ENCODE measurements at regions not wholly inside any gene's neighbourhood (a gene's known extent, or its start where the extent isn't known, plus 50 kb on each side); places are given as distances from the start of the nearest gene placed in this dataset.

GRCh38 chr15:31457161-31457560, 130.5 kb downstream of the KLF13 start:
- H3K9me3 ChIP-seq (ENCODE audit: insufficient read depth, low read depth, low read length), result no peaks in the 10 kb centered on the region
- no peaks in the 10 kb centered on the region for H3K36me3 ChIP-seq (ENCODE audit: insufficient read depth, low read length)
- no peak overlapping the region for H3K9ac ChIP-seq (ENCODE audit: low read depth, low read length)
- no peak overlapping the region for H3K4me3 ChIP-seq (ENCODE audit: low read length)
- H3K27me3 ChIP-seq (ENCODE audit: insufficient read depth, low read length), result no peaks in the 10 kb centered on the region
- 87% methylated on average over 5 of the region's 5 CpGs for WGBS
- no peak overlapping the region for H3K27ac ChIP-seq (ENCODE audit: low read depth, low read length)
- peaks cover 6% of the 10 kb centered on the region; the same call in 1 of the 2 replicates for H3K4me1 ChIP-seq (ENCODE audit: insufficient read depth, low read length)

DNA sequence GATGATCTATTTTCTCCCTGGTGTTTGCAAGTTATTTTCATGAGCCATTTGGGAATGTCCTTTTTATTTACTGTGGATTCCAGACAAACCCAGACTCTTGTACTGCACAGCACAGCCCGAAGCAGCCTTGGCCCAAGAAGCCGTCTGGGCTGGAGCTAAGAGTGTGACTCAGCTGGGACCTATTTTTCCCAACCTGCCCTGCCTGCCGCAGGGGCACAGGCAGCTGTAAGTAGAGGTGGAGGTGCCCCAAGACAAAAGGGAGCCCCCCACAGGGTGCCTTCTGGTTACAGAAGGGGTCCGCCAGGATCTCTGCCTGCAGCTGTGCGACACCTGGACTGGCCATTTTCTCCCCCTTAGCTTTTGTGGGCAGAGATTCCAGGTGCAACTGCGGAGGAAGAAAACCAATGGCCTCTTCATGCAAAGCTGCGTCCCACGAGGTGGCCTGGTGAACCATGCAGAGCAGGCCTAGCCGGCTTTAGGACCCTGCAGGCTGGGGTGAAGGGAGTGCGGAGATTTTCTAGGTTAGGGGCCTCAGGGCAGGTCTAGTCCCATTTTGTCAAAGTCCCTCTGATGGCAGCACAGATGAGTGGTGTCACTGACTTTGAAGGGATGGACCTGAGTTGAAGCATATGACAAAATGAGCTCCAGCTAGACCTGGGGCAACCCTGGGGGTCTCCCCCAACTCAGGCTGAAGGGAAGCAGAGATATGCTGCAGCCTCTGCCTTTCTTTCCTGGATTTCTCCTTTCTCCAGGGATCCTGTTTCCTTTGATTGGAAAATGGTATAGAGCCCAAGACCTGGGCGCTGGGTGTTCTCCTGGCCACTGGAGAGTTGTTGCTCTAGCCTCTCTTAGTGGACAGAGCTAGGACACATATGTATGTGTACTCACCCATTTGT, 131.2 kb downstream of the KLF13 start:
- 70% methylated on average over 10 of the region's 11 CpGs for WGBS
- Histone ChIP-seq H3K36me3 (ENCODE audit: insufficient read depth, low read length) (no peaks in the 10 kb centered on the region), H3K9ac (ENCODE audit: low read depth, low read length) (no peak overlapping the region), H3K4me1 (ENCODE audit: insufficient read depth, low read length) (peaks cover 6% of the 10 kb centered on the region; the same call in 1 of the 2 replicates), H3K4me3 (ENCODE audit: low read length) (no peak overlapping the region), H3K27me3 (ENCODE audit: insufficient read depth, low read length) (no peaks in the 10 kb centered on the region), H3K9me3 (ENCODE audit: insufficient read depth, low read depth, low read length) (no peaks in the 10 kb centered on the region), H3K27ac (ENCODE audit: low read depth, low read length) (no peak overlapping the region)

- Histone ChIP-seq H3K9ac (ENCODE audit: low read depth, low read length) (no peak overlapping the region), H3K27me3 (ENCODE audit: insufficient read depth, low read length) (no peaks in the 10 kb centered on the region), H3K4me1 (ENCODE audit: insufficient read depth, low read length) (peaks cover 6% of the 10 kb centered on the region; the same call in 1 of the 2 replicates), H3K27ac (ENCODE audit: low read depth, low read length) (no peak overlapping the region), H3K4me3 (ENCODE audit: low read length) (no peak overlapping the region), H3K9me3 (ENCODE audit: insufficient read depth, low read depth, low read length) (no peaks in the 10 kb centered on the region), H3K36me3 (ENCODE audit: insufficient read depth, low read length) (no peaks in the 10 kb centered on the region)
- WGBS, result 87% methylated on average over 8 of the region's 9 CpGs
Observed at GRCh38 chr15:31458596-31459399, 132.2 kb downstream of the KLF13 start.

DNA sequence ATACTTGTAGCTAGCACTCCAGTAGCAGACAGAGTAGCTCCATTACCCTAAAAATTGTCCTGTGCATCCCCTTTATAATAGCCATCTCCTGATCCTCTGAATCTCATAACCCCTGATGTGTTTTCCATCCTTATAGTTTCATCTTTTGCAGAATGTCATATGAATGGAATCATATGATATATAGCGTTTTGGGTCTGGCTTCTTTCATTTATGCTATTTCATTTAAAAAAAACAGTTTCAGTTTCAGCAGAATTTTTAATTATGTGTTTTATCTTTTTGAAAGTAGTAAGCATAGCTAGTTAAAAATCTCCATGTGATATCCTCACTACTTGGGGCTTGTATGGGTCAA, 132.7 kb downstream of the KLF13 start:
- 100% methylated on average over 1 of the region's 1 CpG for WGBS
- H3K27me3 ChIP-seq (ENCODE audit: insufficient read depth, low read length), result no peaks in the 10 kb centered on the region; the same call in 1 of the 2 replicates
- no peak overlapping the region for H3K27ac ChIP-seq (ENCODE audit: low read depth, low read length)
- no peak overlapping the region for H3K9ac ChIP-seq (ENCODE audit: low read depth, low read length)
- no peaks in the 10 kb centered on the region for H3K36me3 ChIP-seq (ENCODE audit: insufficient read depth, low read length)
- H3K9me3 ChIP-seq (ENCODE audit: insufficient read depth, low read depth, low read length), result no peaks in the 10 kb centered on the region
- H3K4me1 ChIP-seq (ENCODE audit: insufficient read depth, low read length), result peaks cover 6% of the 10 kb centered on the region; the same call in 1 of the 2 replicates
- no peak overlapping the region for H3K4me3 ChIP-seq (ENCODE audit: low read length)

DNA sequence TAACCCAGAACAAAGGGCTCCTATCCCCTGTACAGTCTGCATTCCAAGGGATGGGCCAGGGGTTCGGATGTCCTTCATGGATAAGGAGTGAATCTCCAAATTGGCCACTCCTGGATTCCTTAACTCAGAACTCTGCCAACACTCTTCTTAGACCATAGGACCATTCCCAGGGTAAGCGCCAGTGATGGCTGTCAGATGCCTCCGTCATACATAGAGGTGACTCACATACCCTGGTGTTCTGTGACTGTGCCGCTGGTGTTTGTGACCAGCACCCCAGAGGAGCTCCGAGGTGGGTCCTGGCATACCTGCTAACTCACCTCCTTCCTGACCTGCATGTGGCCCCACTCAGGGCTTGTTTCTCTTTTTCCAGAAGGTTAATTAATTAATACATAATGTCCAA, 134.7 kb downstream of the KLF13 start:
- Histone ChIP-seq H3K4me3 (ENCODE audit: low read length) (no peak overlapping the region), H3K4me1 (ENCODE audit: insufficient read depth, low read length) (peaks cover 6% of the 10 kb centered on the region; the same call in 1 of the 2 replicates), H3K9me3 (ENCODE audit: insufficient read depth, low read depth, low read length) (no peaks in the 10 kb centered on the region), H3K36me3 (ENCODE audit: insufficient read depth, low read length) (no peaks in the 10 kb centered on the region), H3K9ac (ENCODE audit: low read depth, low read length) (no peak overlapping the region), H3K27me3 (ENCODE audit: insufficient read depth, low read length) (no peaks in the 10 kb centered on the region; the same call in 1 of the 2 replicates), H3K27ac (ENCODE audit: low read depth, low read length) (no peak overlapping the region)
- WGBS, result 91% methylated on average over 5 of the region's 5 CpGs

- 92% methylated on average over 9 of the region's 9 CpGs for WGBS
- H3K36me3 ChIP-seq (ENCODE audit: insufficient read depth, low read length), result no peaks in the 10 kb centered on the region
- H3K27me3 ChIP-seq (ENCODE audit: insufficient read depth, low read length), result no peaks in the 10 kb centered on the region; the same call in 1 of the 2 replicates
- H3K4me3 ChIP-seq (ENCODE audit: low read length), result no peak overlapping the region
- no peaks in the 10 kb centered on the region for H3K9me3 ChIP-seq (ENCODE audit: insufficient read depth, low read depth, low read length)
- peaks cover 6% of the 10 kb centered on the region; the same call in 1 of the 2 replicates for H3K4me1 ChIP-seq (ENCODE audit: insufficient read depth, low read length)
- no peak overlapping the region for H3K27ac ChIP-seq (ENCODE audit: low read depth, low read length)
- no peak overlapping the region for H3K9ac ChIP-seq (ENCODE audit: low read depth, low read length)
Observed at GRCh38 chr15:31461911-31462480, 135.4 kb downstream of the KLF13 start.

DNA sequence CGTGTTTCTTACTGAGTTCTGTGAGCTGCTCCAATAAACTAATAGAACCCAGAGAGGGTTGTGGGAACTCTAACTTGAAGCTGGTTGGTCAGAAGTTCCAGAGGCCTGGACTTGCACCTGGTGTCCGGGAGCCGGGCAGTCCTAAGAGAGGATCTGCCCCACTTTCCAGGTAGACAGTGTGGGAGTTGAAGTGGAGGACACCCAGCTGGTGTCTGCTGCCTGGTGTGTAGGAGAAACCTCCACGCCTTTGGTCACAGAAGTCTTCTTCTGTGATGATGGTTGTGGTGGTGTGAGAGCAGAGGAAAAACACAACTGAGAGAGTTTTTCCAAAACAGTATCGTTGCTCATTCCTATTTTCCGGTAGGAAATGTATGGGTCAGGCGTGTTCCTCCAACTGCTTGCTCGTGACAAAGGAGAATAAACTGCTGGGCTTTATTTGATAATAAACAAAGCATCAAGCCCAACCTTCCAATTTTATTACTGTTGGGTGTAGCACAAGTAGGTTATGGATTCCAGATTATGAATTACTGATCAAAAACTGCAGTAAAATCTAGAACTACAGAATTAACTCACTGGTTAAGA, 137.0 kb downstream of the KLF13 start:
- no peak overlapping the region for H3K27ac ChIP-seq (ENCODE audit: low read depth, low read length)
- H3K4me1 ChIP-seq (ENCODE audit: insufficient read depth, low read length), result 0 out of 2 replicates have a peak, but pooled peaks cover 3% of the 10 kb centered on the region
- 94% methylated on average over 7 of the region's 8 CpGs for WGBS
- H3K36me3 ChIP-seq (ENCODE audit: insufficient read depth, low read length), result no peaks in the 10 kb centered on the region
- H3K9ac ChIP-seq (ENCODE audit: low read depth, low read length), result no peak overlapping the region
- no peaks in the 10 kb centered on the region; the same call in 1 of the 2 replicates for H3K27me3 ChIP-seq (ENCODE audit: insufficient read depth, low read length)
- H3K9me3 ChIP-seq (ENCODE audit: insufficient read depth, low read depth, low read length), result no peaks in the 10 kb centered on the region
- H3K4me3 ChIP-seq (ENCODE audit: low read length), result no peak overlapping the region

DNA sequence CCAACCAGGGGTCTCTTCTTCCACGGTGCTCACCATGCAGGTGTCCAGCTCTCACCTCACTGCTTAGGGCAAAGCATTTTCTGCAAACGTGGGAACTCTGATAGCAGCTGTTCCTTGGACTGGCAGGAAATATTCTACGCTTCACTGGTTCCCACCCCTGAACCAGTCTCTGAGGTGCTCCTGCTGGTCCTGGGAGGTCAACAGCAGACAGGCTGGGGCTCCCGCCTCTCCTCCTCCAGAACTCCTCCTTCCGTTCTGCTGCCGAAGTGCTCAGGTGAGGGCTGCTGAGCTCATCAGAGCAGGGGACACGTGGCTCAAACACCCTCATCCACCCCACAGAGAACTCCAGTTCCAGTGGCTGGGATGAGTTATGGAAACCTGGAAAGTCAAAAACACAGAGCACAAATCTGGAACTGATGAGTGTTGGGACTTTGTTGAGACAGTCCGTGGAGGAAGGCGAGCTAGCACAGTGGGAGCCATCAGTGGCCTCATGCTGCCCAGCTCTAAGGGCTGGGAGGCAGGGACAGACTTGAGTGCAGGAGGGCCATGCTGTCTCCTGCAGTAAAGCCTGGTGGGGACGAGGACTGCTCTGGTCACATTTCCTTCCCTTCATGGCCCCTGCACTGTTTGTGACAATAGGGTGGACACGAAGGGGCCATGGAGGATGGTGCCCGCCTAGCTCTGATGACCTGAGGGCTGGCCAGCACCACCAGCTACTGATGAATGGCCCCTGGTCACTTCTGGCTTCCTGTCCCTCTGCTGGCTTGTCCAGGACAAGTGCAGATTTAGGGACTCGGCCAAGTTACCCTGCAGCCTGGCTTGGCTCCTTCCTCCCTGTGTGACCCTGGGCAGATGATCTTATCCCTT, 137.8 kb downstream of the KLF13 start:
- no peaks in the 10 kb centered on the region; the same call in 1 of the 2 replicates for H3K27me3 ChIP-seq (ENCODE audit: insufficient read depth, low read length)
- no peak overlapping the region for H3K4me3 ChIP-seq (ENCODE audit: low read length)
- no peak overlapping the region for H3K27ac ChIP-seq (ENCODE audit: low read depth, low read length)
- WGBS, result 89% methylated on average over 12 of the region's 13 CpGs
- no peaks in the 10 kb centered on the region for H3K4me1 ChIP-seq (ENCODE audit: insufficient read depth, low read length)
- H3K36me3 ChIP-seq (ENCODE audit: insufficient read depth, low read length), result no peaks in the 10 kb centered on the region
- H3K9ac ChIP-seq (ENCODE audit: low read depth, low read length), result no peak overlapping the region
- no peaks in the 10 kb centered on the region for H3K9me3 ChIP-seq (ENCODE audit: insufficient read depth, low read depth, low read length)

- WGBS, result 84% methylated on average over 10 of the region's 10 CpGs
- Histone ChIP-seq H3K9me3 (ENCODE audit: insufficient read depth, low read depth, low read length) (no peaks in the 10 kb centered on the region), H3K9ac (ENCODE audit: low read depth, low read length) (no peak overlapping the region), H3K4me3 (ENCODE audit: low read length) (no peak overlapping the region), H3K36me3 (ENCODE audit: insufficient read depth, low read length) (no peaks in the 10 kb centered on the region), H3K4me1 (ENCODE audit: insufficient read depth, low read length) (no peaks in the 10 kb centered on the region), H3K27me3 (ENCODE audit: insufficient read depth, low read length) (no peaks in the 10 kb centered on the region; the same call in 1 of the 2 replicates), H3K27ac (ENCODE audit: low read depth, low read length) (no peak overlapping the region)
Observed at GRCh38 chr15:31465083-31465955, 138.7 kb downstream of the KLF13 start.
